DOHH2 (cell line): ENCODE measurements at regions not wholly inside any gene's neighbourhood (a gene's known extent, or its start where the extent isn't known, plus 50 kb on each side); places are given as distances from the start of the nearest gene placed in this dataset.
A peak's percentile ranks its signal among the peaks of the same experiment; 100 is the strongest.

Experiments used
- H3F3A ChIP-seq: fragments of 200-600 bp; sonication (generic), shearing (Covaris generic); 2 replicates; pipeline ENCODE4 v1.6.0; 2016; ENCODE audit warnings: antibody characterized with exemption, mild to moderate bottlenecking; ENCODE audit not compliant: control insufficient read depth, insufficient read depth
- H3K27ac ChIP-seq: fragments of 200-600 bp; sonication (generic); 2 replicates; pipeline ENCODE4 v1.5.1; 2014; ENCODE audit warnings: low read depth, mild to moderate bottlenecking, low read length, moderate library complexity
- H3K27me3 ChIP-seq: fragments of 200-600 bp; sonication (generic); 2 replicates; pipeline ENCODE4 v1.6.1; 2014; ENCODE audit warnings: mild to moderate bottlenecking, low read length, mixed read lengths; ENCODE audit not compliant: control insufficient read depth
- H3K36me3 ChIP-seq: fragments of 200-600 bp; sonication (generic); 2 replicates; pipeline ENCODE4 v1.6.1; 2014; ENCODE audit warnings: mild to moderate bottlenecking, low read length, moderate library complexity, mixed read lengths; ENCODE audit not compliant: control insufficient read depth
- H3K4me1 ChIP-seq: fragments of 200-600 bp; sonication (generic); 2 replicates; pipeline ENCODE4 v1.6.1; 2014; ENCODE audit warnings: mild to moderate bottlenecking, low read length, mixed read lengths; ENCODE audit not compliant: control insufficient read depth
- H3K4me2 ChIP-seq: fragments of 200-600 bp; sonication (generic); 2 replicates; pipeline ENCODE4 v1.6.0; 2014; ENCODE audit warnings: mild to moderate bottlenecking, low read length, moderate library complexity
- H3K4me3 ChIP-seq: fragments of 200-600 bp; sonication (generic); 2 replicates; pipeline ENCODE4 v1.5.1; 2014; ENCODE audit warnings: mild to moderate bottlenecking, low read length, mixed read lengths
- H3K79me2 ChIP-seq: fragments of 200-600 bp; sonication (generic); 2 replicates; pipeline ENCODE4 v1.6.1; 2014; ENCODE audit warnings: mild to moderate bottlenecking, low read length, mixed read lengths; ENCODE audit not compliant: control insufficient read depth
- H3K9me2 ChIP-seq: fragments of 200-600 bp; sonication (generic); replicated peaks from 2 replicates; pipeline ENCODE4 v1.6.1; 2014; ENCODE audit warnings: mild to moderate bottlenecking, low read length, mixed read lengths; ENCODE audit not compliant: control insufficient read depth
- H3K9me3 ChIP-seq: fragments of 200-600 bp; sonication (generic); 2 replicates; pipeline ENCODE4 v1.6.1; 2014; ENCODE audit warnings: antibody characterized with exemption, low read length, mixed read lengths; ENCODE audit not compliant: control insufficient read depth, insufficient read depth
- H4K20me1 ChIP-seq: fragments of 200-600 bp; sonication (generic); 2 replicates; pipeline ENCODE4 v1.6.0; 2014; ENCODE audit warnings: low read depth, mild to moderate bottlenecking, antibody characterized with exemption, low read length, moderate library complexity; ENCODE audit not compliant: control insufficient read depth, insufficient read depth
- CTCF ChIP-seq: fragments of 200-600 bp; sonication (generic); IDR thresholded peaks from one replicate; pipeline ENCODE4 v1.5.1; 2014; ENCODE audit warnings: antibody characterized with exemption, mild to moderate bottlenecking, low read depth, low read length; ENCODE audit not compliant: poor library complexity, severe bottlenecking
- EZH2phosphoT487 ChIP-seq: fragments of 200-600 bp; sonication (generic); IDR thresholded peaks from 2 replicates; pipeline ENCODE4 v1.6.1; 2017; ENCODE audit warnings: borderline replicate concordance, mild to moderate bottlenecking, antibody characterized with exemption, low read length, moderate library complexity, mixed read lengths

DNA sequence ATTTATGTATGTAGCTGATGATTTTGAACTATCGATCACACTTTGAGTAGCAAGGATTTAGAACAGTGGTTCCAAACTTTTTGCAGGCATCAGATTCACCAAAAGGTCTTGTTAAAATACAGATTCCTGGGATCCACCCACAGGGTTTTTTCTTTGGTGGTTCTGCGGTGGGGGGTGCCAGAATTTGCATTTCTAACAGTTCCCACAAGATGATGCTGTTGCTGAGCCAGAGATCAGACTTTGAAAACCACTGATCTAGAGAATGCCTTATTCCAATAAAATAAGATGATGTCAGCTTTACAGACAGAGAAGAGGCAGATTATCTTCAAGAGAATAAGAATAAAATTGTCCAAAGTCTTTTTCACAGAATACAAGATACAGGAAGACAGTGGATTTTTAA is 80.9 kb upstream of the SHISA2 start:
- H3K79me2 ChIP-seq: no peaks in the 10 kb centered on the region
- no peaks in the 10 kb centered on the region for H3K4me1 ChIP-seq
- H3K36me3 ChIP-seq: no peaks in the 10 kb centered on the region
- H3F3A ChIP-seq: no peaks in the 10 kb centered on the region
- H3K9me3 ChIP-seq: no peaks in the 10 kb centered on the region
- H3K4me2 ChIP-seq: no peak overlapping the region
- H3K27me3 ChIP-seq: peaks cover 2% of the 10 kb centered on the region; the same call in 1 of the 2 replicates
- no peak overlapping the region for H3K27ac ChIP-seq
- no peaks in the 10 kb centered on the region for H4K20me1 ChIP-seq
- TF ChIP-seq EZH2phosphoT487 (no peak), CTCF (peak; percentile 33)
- no peaks in the 10 kb centered on the region for H3K9me2 ChIP-seq
- no peak overlapping the region for H3K4me3 ChIP-seq

DNA sequence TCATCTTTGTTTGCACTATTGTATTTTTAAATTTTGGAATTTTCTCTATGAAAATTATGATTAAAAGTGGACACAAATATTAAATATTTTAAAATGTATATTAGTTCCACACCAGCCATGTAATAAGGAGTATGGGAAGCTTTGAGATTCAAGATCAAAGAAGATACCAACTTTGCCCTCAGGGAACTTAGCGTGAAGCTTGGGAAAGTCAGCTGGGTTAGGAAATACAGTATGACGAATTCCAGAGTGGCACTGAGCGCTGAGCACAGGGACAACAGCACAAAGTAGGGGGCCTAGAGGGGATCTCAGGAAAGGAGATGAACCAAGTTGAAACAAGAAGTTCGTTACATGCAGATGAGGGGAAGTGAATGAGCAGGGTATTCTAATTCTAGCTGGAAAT is 76.9 kb upstream of the SHISA2 start:
- no peak overlapping the region for H3K4me3 ChIP-seq
- H3K9me2 ChIP-seq: no peaks in the 10 kb centered on the region
- no peaks in the 10 kb centered on the region for H3K4me1 ChIP-seq
- no peak for TF ChIP-seq EZH2phosphoT487
- H3K4me2 ChIP-seq: no peak overlapping the region
- H3K36me3 ChIP-seq: no peaks in the 10 kb centered on the region
- H3K79me2 ChIP-seq: no peaks in the 10 kb centered on the region
- H3K9me3 ChIP-seq: no peaks in the 10 kb centered on the region
- no peaks in the 10 kb centered on the region for H4K20me1 ChIP-seq
- no peaks in the 10 kb centered on the region for H3F3A ChIP-seq
- 0 out of 2 replicates have a peak, but pooled peaks cover 4% of the 10 kb centered on the region for H3K27me3 ChIP-seq
- H3K27ac ChIP-seq: no peak overlapping the region

GRCh38 chr13:26117620-26118019 is 65.8 kb upstream of the SHISA2 start:
- no peaks in the 10 kb centered on the region for H3K36me3 ChIP-seq
- TF ChIP-seq EZH2phosphoT487: no peak
- TF ChIP-seq CTCF: no peak
- no peak overlapping the region for H3K27ac ChIP-seq
- H3K4me2 ChIP-seq: no peak overlapping the region
- H3K9me2 ChIP-seq: no peaks in the 10 kb centered on the region
- no peaks in the 10 kb centered on the region for H3F3A ChIP-seq
- no peaks in the 10 kb centered on the region for H4K20me1 ChIP-seq
- H3K4me1 ChIP-seq: no peaks in the 10 kb centered on the region
- no peak overlapping the region for H3K4me3 ChIP-seq
- H3K79me2 ChIP-seq: no peaks in the 10 kb centered on the region
- H3K9me3 ChIP-seq: no peaks in the 10 kb centered on the region
- H3K27me3 ChIP-seq: no peaks in the 10 kb centered on the region

GRCh38 chr13:26112843-26113242 is 61.0 kb upstream of the SHISA2 start:
- no peaks in the 10 kb centered on the region for H3K27me3 ChIP-seq

More at GRCh38 chr13:26112843-26113242, 61.0 kb upstream of the SHISA2 start:
- no peak overlapping the region for H3K4me2 ChIP-seq
- no peaks in the 10 kb centered on the region for H4K20me1 ChIP-seq
- H3K36me3 ChIP-seq: no peaks in the 10 kb centered on the region
- no peak overlapping the region for H3K27ac ChIP-seq
- H3F3A ChIP-seq: no peaks in the 10 kb centered on the region
- H3K9me2 ChIP-seq: no peaks in the 10 kb centered on the region
- H3K4me1 ChIP-seq: no peaks in the 10 kb centered on the region
- H3K9me3 ChIP-seq: no peaks in the 10 kb centered on the region
- no peak overlapping the region for H3K4me3 ChIP-seq
- TF ChIP-seq CTCF: no peak
- no peak for TF ChIP-seq EZH2phosphoT487
- no peaks in the 10 kb centered on the region for H3K79me2 ChIP-seq
